ENCODE measurements at regions not wholly inside any gene's neighbourhood (a gene's known extent, or its start where the extent isn't known, plus 50 kb on each side); places are given as distances from the start of the nearest gene placed in this dataset.

DNA sequence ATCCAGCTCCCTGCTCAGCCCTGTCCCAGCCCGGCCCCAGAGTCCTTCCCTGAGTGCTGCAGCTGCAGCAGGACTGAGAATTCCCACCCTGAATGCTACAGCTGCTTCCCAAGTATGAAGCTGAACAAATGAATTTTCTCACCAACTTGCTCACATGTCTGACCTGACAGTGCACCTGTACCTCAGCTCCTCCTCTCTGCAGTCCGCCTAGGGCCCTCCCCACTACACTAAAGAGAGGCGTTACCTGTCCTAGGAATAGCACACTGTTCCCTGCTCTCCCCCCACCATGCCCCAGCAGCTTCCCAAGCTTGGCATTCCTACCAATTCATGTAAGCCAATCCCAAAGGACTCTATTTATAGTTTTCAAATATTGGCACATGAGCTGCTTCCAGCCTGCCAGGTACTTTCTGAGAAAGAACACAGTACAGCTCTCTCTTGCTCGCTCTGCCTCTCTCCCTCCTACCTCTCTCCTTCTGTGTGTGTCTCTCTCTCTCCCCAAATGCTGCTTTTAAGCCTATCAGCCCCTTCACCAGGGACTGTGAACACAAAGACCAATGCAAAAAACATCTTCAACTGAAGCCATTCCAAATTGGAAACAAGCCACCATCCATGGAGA lies 400.1 kb downstream of the TNS3 start:
- TF ChIP-seq GATA2 (IDR thresholded peaks at IDR 0.05; ENCODE audit: low read depth, low read length) (no peak), GATA3 (IDR thresholded peaks at IDR 0.05; ENCODE audit: low read depth, low read length) (no peak)

- TF ChIP-seq GATA2 (IDR thresholded peaks at IDR 0.05; ENCODE audit: low read depth, low read length), result no peak
- TF ChIP-seq GATA3 (IDR thresholded peaks at IDR 0.05; ENCODE audit: low read depth, low read length), result no peak
These were observed 401.4 kb downstream of the TNS3 start for GRCh38 chr7:47180516-47180826.

- TF ChIP-seq GATA2 (IDR thresholded peaks at IDR 0.05; ENCODE audit: low read depth, low read length) (no peak), GATA3 (IDR thresholded peaks at IDR 0.05; ENCODE audit: low read depth, low read length) (no peak)
These were observed 401.9 kb downstream of the TNS3 start for GRCh38 chr7:47179812-47180515.

DNA sequence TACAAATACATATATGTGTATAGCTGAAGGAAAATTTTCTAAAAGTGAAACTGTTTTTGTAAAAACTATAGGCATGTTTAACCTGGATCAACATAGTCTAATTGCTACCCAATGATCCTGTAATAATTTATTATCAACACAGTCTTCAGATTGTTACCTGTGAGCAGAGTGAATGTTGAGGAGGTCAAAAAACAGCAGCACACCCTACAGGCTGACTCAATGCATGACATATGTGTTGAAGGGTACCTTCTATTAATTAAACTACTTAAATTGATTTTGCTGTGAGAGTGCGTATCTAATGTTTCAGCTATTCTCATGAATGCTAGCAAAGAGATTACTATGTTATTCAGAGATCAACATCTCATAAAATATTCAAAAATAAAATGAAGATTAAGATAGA lies 411.4 kb downstream of the TNS3 start:
- TF ChIP-seq GATA3 (IDR thresholded peaks at IDR 0.05; ENCODE audit: low read depth, low read length) (no peak), GATA2 (IDR thresholded peaks at IDR 0.05; ENCODE audit: low read depth, low read length) (no peak)

GRCh38 chr7:47154791-47155190 lies 427.1 kb downstream of the TNS3 start:
- no peak for TF ChIP-seq GATA2 (IDR thresholded peaks at IDR 0.05; ENCODE audit: low read depth, low read length)
- no peak for TF ChIP-seq GATA3 (IDR thresholded peaks at IDR 0.05; ENCODE audit: low read depth, low read length)

DNA sequence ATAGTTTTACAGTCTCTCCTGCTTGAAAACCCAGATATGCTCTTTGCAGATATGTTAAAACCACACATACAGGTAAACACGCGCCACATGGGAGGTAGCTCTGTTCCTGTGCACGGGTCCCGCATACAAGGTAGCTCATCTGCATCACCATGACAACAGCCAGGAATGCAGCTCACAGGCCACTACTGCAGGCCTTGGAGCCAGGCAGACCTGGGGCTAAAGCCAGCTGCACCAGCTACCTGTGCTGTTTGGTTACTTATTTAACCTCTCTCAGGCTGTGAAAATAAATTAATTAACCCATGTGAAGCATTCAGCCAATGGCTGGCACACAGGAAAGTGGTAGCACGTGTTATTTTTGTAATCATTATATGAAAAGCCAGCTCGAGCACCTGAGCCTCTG lies 428.3 kb downstream of the TNS3 start:
- TF ChIP-seq GATA3 (IDR thresholded peaks at IDR 0.05; ENCODE audit: low read depth, low read length) (no peak), GATA2 (IDR thresholded peaks at IDR 0.05; ENCODE audit: low read depth, low read length) (no peak)

- TF ChIP-seq GATA3 (IDR thresholded peaks at IDR 0.05; ENCODE audit: low read depth, low read length) (no peak), GATA2 (IDR thresholded peaks at IDR 0.05; ENCODE audit: low read depth, low read length) (no peak)
These were observed 428.9 kb downstream of the TNS3 start for GRCh38 chr7:47153058-47153457.

- TF ChIP-seq GATA3 (IDR thresholded peaks at IDR 0.05; ENCODE audit: low read depth, low read length) (no peak), GATA2 (IDR thresholded peaks at IDR 0.05; ENCODE audit: low read depth, low read length) (no peak)
These were observed 429.6 kb downstream of the TNS3 start for GRCh38 chr7:47152307-47152706.

DNA sequence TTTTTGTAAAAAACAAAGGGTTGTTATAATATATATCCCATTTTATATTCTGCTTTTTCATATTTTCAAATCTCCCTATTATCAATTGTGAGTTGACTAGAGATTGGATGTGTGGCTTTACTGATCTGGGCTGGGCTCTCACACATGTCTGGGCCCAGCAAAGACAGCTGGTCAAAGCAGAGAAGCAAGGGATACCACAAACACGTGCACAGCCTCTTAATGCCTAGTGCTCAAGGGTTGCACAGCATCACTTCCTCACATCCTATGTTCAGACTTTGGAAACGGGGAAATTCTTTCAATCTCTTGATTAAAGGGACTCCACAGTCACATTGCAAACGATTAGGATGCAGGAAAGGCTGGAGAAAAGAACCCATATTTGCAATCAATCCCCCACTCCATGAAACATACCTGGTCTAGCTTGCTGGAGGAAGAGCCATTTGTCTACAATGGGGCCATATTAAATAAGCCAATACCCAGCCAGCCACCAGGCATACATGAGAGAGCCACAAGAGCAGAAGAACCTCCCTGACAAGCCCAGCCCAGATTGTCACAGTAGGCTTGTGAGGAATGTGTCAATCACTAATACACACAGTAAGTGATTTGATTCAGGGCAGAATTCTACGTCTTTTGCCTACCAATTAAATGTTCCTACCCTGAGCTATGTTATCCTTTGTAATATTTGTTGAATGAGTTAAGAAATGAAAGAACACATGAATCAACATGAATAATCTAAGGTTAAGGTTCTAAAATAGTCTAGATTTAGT lies 431.2 kb downstream of the TNS3 start:
- TF ChIP-seq GATA3 (IDR thresholded peaks at IDR 0.05; ENCODE audit: low read depth, low read length), result no peak
- TF ChIP-seq GATA2 (IDR thresholded peaks at IDR 0.05; ENCODE audit: low read depth, low read length), result no peak

GRCh38 chr7:47149971-47150370 lies 431.9 kb downstream of the TNS3 start:
- TF ChIP-seq GATA3 (IDR thresholded peaks at IDR 0.05; ENCODE audit: low read depth, low read length) (no peak), GATA2 (IDR thresholded peaks at IDR 0.05; ENCODE audit: low read depth, low read length) (no peak)

DNA sequence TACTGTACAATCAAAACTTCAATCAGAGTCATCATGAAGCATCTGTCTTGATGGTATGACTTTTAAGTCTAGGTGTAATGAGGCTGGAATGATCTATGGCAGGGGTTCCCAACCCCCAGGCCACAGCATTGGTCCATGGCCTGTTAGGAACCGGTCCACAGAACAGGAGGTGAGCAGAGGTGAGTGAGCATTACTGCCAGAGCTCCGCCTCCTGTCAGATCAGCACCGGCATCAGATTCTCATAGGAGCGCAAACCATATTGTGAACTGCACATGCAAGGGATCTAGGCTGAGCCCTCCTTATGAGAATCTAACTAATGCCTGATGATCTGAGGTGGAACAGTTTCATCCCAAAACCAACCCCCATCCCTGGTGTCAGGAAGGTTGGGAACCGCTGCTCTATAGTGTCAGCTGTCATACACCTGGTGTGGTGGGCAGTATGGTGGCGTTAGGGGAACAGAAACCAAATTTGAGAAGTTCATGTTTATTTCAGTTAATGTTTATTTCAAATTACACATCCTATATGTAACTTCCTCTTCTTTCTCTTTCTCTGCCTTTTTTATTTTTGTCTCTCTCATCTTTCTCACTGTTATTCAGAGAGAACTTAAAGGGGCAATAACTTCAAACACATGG lies 432.6 kb downstream of the TNS3 start:
- TF ChIP-seq GATA2 (IDR thresholded peaks at IDR 0.05; ENCODE audit: low read depth, low read length), result no peak
- TF ChIP-seq GATA3 (IDR thresholded peaks at IDR 0.05; ENCODE audit: low read depth, low read length), result no peak

DNA sequence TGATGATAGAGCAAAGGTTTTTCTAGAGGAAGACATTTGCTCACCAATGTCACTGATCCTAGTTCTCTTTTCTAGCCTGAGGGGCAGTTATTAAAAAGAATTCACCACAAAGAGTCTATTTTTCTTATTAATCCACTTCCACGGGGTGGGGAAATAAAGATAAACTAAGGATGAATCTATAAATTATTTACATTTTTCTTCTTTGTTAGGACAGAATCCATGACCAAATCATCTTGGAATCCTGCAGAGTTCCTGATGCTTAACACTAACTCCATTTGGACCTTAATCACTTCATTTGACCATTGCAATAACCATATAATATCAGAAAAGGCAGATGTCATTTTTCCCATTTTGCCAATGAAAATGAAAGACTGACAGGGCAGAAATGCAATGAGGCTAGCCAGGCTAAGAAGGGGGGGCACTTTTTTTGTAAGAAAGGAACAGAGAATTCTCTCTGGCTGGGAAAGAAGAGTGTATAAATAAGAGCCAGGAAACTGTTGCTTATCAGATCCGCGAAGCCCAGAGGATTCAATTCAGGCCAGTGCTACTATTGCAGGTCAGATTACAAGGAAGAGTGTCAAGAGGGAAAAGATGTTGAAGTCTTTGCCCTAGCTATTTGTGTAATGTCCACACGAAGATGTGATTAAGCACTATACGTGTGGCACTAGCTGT lies 433.2 kb downstream of the TNS3 start:
- TF ChIP-seq GATA3 (IDR thresholded peaks at IDR 0.05; ENCODE audit: low read depth, low read length) (no peak), GATA2 (IDR thresholded peaks at IDR 0.05; ENCODE audit: low read depth, low read length) (no peak)

DNA sequence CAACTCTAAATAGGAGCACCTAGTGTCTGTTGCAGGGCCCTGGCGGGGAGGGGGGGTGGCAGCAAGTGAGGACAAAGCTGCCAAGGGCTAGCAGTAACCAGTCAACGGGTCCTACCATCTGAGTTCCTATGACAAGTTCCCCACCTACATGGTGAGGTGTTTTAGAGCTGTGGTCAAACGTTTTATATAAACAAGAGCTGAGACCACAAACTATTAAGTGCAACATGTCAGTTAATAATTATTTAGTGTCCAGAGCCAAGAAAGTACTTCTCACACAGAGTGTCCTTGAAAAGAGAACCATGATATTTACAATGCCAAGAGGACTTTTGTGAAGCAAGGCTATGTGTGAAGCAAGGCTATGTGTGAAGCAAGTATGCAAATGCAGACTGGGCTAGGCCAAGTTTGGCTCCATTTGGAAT lies 434.7 kb downstream of the TNS3 start:
- TF ChIP-seq GATA2 (IDR thresholded peaks at IDR 0.05; ENCODE audit: low read depth, low read length), result no peak
- no peak for TF ChIP-seq GATA3 (IDR thresholded peaks at IDR 0.05; ENCODE audit: low read depth, low read length)

GRCh38 chr7:47145982-47146381 lies 435.9 kb downstream of the TNS3 start:
- TF ChIP-seq GATA2 (IDR thresholded peaks at IDR 0.05; ENCODE audit: low read depth, low read length) (no peak), GATA3 (IDR thresholded peaks at IDR 0.05; ENCODE audit: low read depth, low read length) (no peak)

Measured in SH-SY5Y (cell line).